HepG2 (cell line): ENCODE measurements at regions not wholly inside any gene's neighbourhood (a gene's known extent, or its start where the extent isn't known, plus 50 kb on each side); places are given as distances from the start of the nearest gene placed in this dataset.

Experiments used
- ATAC-seq: fragments of 200-7000 bp; cut with Tn5 transposase; 3 replicates; pipeline ENCODE4 v1.9.1; 2020; ENCODE audit warnings: mild to moderate bottlenecking, moderate library complexity
- BruUV-seq: library from RNA; stranded (reverse); fragments of 400-500 nt; replicated peaks from 2 replicates; lab custom pipeline; 2021; lab: Mats Ljungman, UMichigan
- CTCF ChIA-PET: fragments of 300-600 bp; formaldehyde crosslinking; extraction: SDS; loops from one replicate; lab custom pipeline; 2021; ENCODE audit warnings: low total read pairs, inconsistent platforms, low intra/inter-chr PET ratio; lab: Yijun Ruan, JAX
- POLR2A ChIA-PET: fragments of 350-600 bp; sonication (Branson Sonifier 250); formaldehyde crosslinking; loops from one replicate; lab custom pipeline; 2020; ENCODE audit warnings: antibody characterized with exemption, inconsistent platforms; lab: Yijun Ruan, JAX
- DNase-seq: peaks from one replicate; pipeline ENCODE4 v3.0.0-alpha.2; 2015; ENCODE audit warnings: low spot score
- FAIRE-seq: peaks from 3 replicates; lab custom pipeline; 2011; peaks lifted over from hg19 to GRCh38; lab: Jason Lieb, UNC
- H2AFZ ChIP-seq: one replicate; pipeline ENCODE4 v1.6.1; 2011; ENCODE audit warnings: low read length, inconsistent platforms
- H3K27ac ChIP-seq: fragments of 300-600 bp; 3 replicates; pipeline ENCODE4 v1.8.0; 2011; ENCODE audit warnings: mixed run types, mild to moderate bottlenecking, mixed read lengths, low read length, inconsistent platforms; ENCODE audit not compliant: insufficient read depth; ENCODE audit errors: extremely low read length
- H3K27me3 ChIP-seq, 2 experiments: fragments of 200-600 bp in 1 of 2; 2 replicates in 1 of 2; 3 replicates in 1 of 2; pipeline versions ENCODE4 v1.6.0 to v1.8.0; 2011; ENCODE audit warnings: low read length in 2 of 2, mild to moderate bottlenecking in 2 of 2, moderate library complexity in 2 of 2, inconsistent platforms in 1 of 2; ENCODE audit not compliant: insufficient read depth in 2 of 2, control insufficient read depth in 1 of 2
- H3K36me3 ChIP-seq, 2 experiments: fragments of 200-600 bp in 1 of 2; replicated peaks in 1 of 2; 2 replicates in 1 of 2; 3 replicates in 1 of 2; pipeline versions ENCODE4 v1.5.1 to v1.8.0; 2011; ENCODE audit warnings: low read length in 2 of 2, inconsistent platforms in 1 of 2; ENCODE audit not compliant: insufficient read depth in 2 of 2, control insufficient read depth in 1 of 2
- H3K4me1 ChIP-seq: 2 replicates; pipeline ENCODE4 v1.5.1; 2012; ENCODE audit warnings: low read length, inconsistent platforms; ENCODE audit not compliant: insufficient read depth
- H3K4me2 ChIP-seq: 2 replicates; pipeline ENCODE4 v1.6.0; 2011; ENCODE audit warnings: low read depth, low read length, inconsistent platforms
- H3K4me3 ChIP-seq, 3 experiments: fragments of 200-600 bp in 1 of 3; sonication (generic), shearing (Covaris generic) in 1 of 3; replicated peaks in 1 of 3; 2 replicates each; pipeline ENCODE4 v1.5.1; 2011 to 2016; ENCODE audit warnings: low read length in 3 of 3, inconsistent platforms in 2 of 3, low read depth in 2 of 3, mild to moderate bottlenecking in 2 of 3, control low read depth in 1 of 3, mixed read lengths in 1 of 3; ENCODE audit not compliant: insufficient read depth in 1 of 3
- H3K79me2 ChIP-seq: one replicate; pipeline ENCODE4 v1.6.1; 2011; ENCODE audit warnings: low read length, inconsistent platforms; ENCODE audit not compliant: insufficient read depth
- H3K9ac ChIP-seq: 2 replicates; pipeline ENCODE4 v1.6.0; 2011; ENCODE audit warnings: mild to moderate bottlenecking, low read depth, low read length, inconsistent platforms; ENCODE audit not compliant: insufficient read depth
- H3K9me3 ChIP-seq: 2 replicates; pipeline ENCODE4 v1.5.1; 2012; ENCODE audit warnings: mild to moderate bottlenecking, low read length
- H4K20me1 ChIP-seq: 2 replicates; pipeline ENCODE4 v1.6.0; 2011; ENCODE audit warnings: inconsistent platforms, mild to moderate bottlenecking, low read length, moderate library complexity; ENCODE audit not compliant: insufficient read depth
- MLXIP ChIP-seq: sonication (generic); formaldehyde crosslinking; IDR thresholded peaks from 2 replicates; pipeline ENCODE4 v1.9.0; 2021; ENCODE audit warnings: missing genetic modification reagents, borderline replicate concordance
- MXD1 ChIP-seq: sonication (generic); formaldehyde crosslinking; IDR thresholded peaks from 2 replicates; pipeline ENCODE4 v1.4.0; 2020; ENCODE audit warnings: mild to moderate bottlenecking, missing genetic modification reagents
- NCOA1 ChIP-seq: sonication (generic); formaldehyde crosslinking; IDR thresholded peaks from 2 replicates; pipeline ENCODE4 v1.9.0; 2021; ENCODE audit warnings: missing genetic modification reagents
- NKX3-1 ChIP-seq: sonication (generic); formaldehyde crosslinking; IDR thresholded peaks from 2 replicates; pipeline ENCODE4 v1.5.0; 2020; ENCODE audit warnings: missing genetic modification reagents
- ZNF296 ChIP-seq: sonication (generic); formaldehyde crosslinking; conservative IDR thresholded peaks from 2 replicates; pipeline ENCODE4 v1.5.0; 2020; ENCODE audit warnings: mild to moderate bottlenecking, missing genetic modification reagents
- ZNF501 ChIP-seq: sonication (generic); formaldehyde crosslinking; IDR thresholded peaks from 2 replicates; pipeline ENCODE4 v1.5.1; 2020; ENCODE audit warnings: mild to moderate bottlenecking, moderate library complexity, missing genetic modification reagents
- ZNF609 ChIP-seq: sonication (generic); formaldehyde crosslinking; IDR thresholded peaks from 2 replicates; pipeline ENCODE4 v1.4.0; 2020; ENCODE audit warnings: mild to moderate bottlenecking, missing genetic modification reagents, borderline replicate concordance
- ZNF768 ChIP-seq: sonication (generic); formaldehyde crosslinking; IDR thresholded peaks from 2 replicates; pipeline ENCODE4 v1.4.0; 2020; ENCODE audit warnings: missing genetic modification reagents
- WGBS: methylation state at CpG from one replicate; pipeline ENCODE4 v1.1.6; 2017; ENCODE audit warnings: low lambda C conversion rate; 5-methylcytosine and 5-hydroxymethylcytosine counted together
- in situ Hi-C: cut with HindIII; loops from 2 replicates; pipeline ENCODE4 v1.10.0; 2017; ENCODE audit warnings: low pct_unique_long_range_greater_than_20kb; ENCODE audit not compliant: extremely low pct_ligation_motif_present
- intact Hi-C: fragments of 100-400 bp; cut with micrococcal nuclease; formaldehyde crosslinking; loops from one replicate; pipeline ENCODE4 v1.10.0; 2022; ENCODE audit not compliant: unreplicated experiment

- Histone ChIP-seq H3K4me1 (no peaks in the 10 kb centered on the region), H3K27ac (no peak overlapping the region), H3K4me2 (no peak overlapping the region), H4K20me1 (no peaks in the 10 kb centered on the region), H3K36me3 (no peaks in the 10 kb centered on the region), H3K9me3 (peaks cover 41% of the 10 kb centered on the region; the same call in 1 of the 2 replicates), H3K4me3 (no peak overlapping the region), H3K9ac (no peak overlapping the region), H3K79me2 (no peaks in the 10 kb centered on the region), H2AFZ (no peak overlapping the region), H3K27me3 (no peaks in the 10 kb centered on the region)
- ChIA-PET POLR2A (no interaction called here), CTCF (no interaction called here)
- intact Hi-C loops = no loop called here
- TF ChIP-seq ZNF768 (no peak), NCOA1 (CRISPR knock-in tag) (no peak), ZNF296 (CRISPR knock-in tag) (no peak), MLXIP (no peak)
- no peak for DNase-seq
- 1% methylated on average over 4 of the region's 4 CpGs for WGBS
- no peak for FAIRE-seq
- in situ Hi-C loops = no loop called here
- BruUV-seq = no TSS peak
- no peak for ATAC-seq
These were observed 1509.2 kb downstream of the CDH11 start for GRCh38 chr16:63612462-63613227.

GRCh38 chr16:63606778-63607177, 1515.1 kb downstream of the CDH11 start:
- CTCF ChIA-PET = no interaction called here
- Histone ChIP-seq H3K4me1 (no peaks in the 10 kb centered on the region), H3K4me2 (no peak overlapping the region), H3K27me3 (no peaks in the 10 kb centered on the region), H3K79me2 (no peaks in the 10 kb centered on the region), H3K36me3 (no peaks in the 10 kb centered on the region), H3K9me3 (peaks cover 16% of the 10 kb centered on the region; the same call in 1 of the 2 replicates), H3K9ac (no peak overlapping the region), H2AFZ (no peak overlapping the region), H4K20me1 (no peaks in the 10 kb centered on the region), H3K4me3 (no peak overlapping the region), H3K27ac (no peak overlapping the region)
- DNase-seq = no peak
- POLR2A ChIA-PET = no interaction called here
- no peak for FAIRE-seq
- in situ Hi-C loops = no loop called here
- WGBS = 3% methylated on average over 1 of the region's 1 CpG
- no peak for ATAC-seq
- BruUV-seq = no TSS peak
- intact Hi-C loops = no loop called here
- TF ChIP-seq MXD1 (CRISPR knock-in tag) = no peak
- TF ChIP-seq ZNF501 (CRISPR knock-in tag) = no peak
- TF ChIP-seq ZNF609 (CRISPR knock-in tag) = no peak
- TF ChIP-seq NKX3-1 = no peak
